ENCODE measurements at regions not wholly inside any gene's neighbourhood (a gene's known extent, or its start where the extent isn't known, plus 50 kb on each side); places are given as distances from the start of the nearest gene placed in this dataset.

- no peak for TF ChIP-seq CTCF (IDR thresholded peaks at IDR 0.05)
- no peak for TF ChIP-seq POLR2A (IDR thresholded peaks at IDR 0.05)
- no peak for TF ChIP-seq POLR2AphosphoS5 (IDR thresholded peaks at IDR 0.05)
- no peak for TF ChIP-seq EP300 (IDR thresholded peaks at IDR 0.05)
Observed at GRCh38 chr21:38041493-38041892, 125.2 kb upstream of the KCNJ6 start.
